ENCODE measurements at regions not wholly inside any gene's neighbourhood (a gene's known extent, or its start where the extent isn't known, plus 50 kb on each side); places are given as distances from the start of the nearest gene placed in this dataset.

DNA sequence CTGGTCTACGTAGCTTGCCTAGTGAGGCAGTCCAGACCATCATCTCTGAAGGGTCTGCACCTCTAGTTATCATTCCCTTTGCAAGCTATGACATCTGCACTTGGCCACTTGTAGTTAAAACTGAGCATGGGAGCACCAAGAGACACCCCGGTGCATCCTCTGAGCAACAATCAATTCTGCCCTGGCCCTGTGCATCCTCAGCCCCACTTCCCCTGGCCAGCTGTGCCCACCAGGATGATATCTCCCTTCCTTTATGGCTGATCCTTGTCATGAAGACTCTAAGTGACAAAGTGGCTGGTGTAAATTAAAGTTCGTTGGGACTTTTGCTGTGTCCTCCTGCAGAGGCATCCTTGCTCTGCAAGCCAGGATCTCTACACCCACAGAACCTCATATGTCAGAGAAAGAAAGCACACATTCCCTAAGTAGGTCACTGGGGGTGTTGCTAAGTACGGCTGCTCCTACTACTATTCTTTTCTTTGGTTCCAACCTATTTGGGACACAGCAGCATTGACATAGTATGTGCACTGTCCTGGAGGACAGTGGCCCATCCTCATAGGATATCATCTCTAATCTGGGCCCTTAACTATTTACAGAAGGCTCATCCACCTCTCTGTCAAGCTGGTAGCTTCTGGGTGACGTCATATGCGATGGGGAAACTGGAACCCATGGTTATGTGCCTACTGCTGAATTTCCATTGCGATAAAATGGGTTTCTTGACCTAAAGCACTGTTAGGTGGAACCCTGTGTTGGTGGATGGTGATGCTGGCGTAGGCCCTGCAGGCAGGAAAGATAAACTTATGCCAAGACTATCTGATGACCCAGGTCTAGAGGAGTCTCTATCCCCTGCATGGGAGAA is 384.3 kb upstream of the ID2 start:
- Histone ChIP-seq H3K27ac (ENCODE audit: low read length) (no peak overlapping the region), H3K36me3 (ENCODE audit: control insufficient read depth in 1 of 2, insufficient read depth in 2 of 2, low read length in 2 of 2) (no peaks in the 10 kb centered on the region), H3K4me3 (ENCODE audit: low read depth in 1 of 2, low read length in 2 of 2) (no peak overlapping the region)

GRCh38 chr2:8298783-8299182 is 383.1 kb upstream of the ID2 start:
- H3K27me3 ChIP-seq (ENCODE audit: low read depth, low read length), result no peaks in the 10 kb centered on the region
- H3K9me3 ChIP-seq (ENCODE audit: control insufficient read depth in 1 of 2, low read length in 2 of 2), result no peaks in the 10 kb centered on the region
- H3K27ac ChIP-seq (ENCODE audit: low read length), result no peak overlapping the region
- H3K4me1 ChIP-seq (ENCODE audit: control insufficient read depth in 1 of 2, insufficient read depth in 2 of 2, low read length in 2 of 2), result peaks cover 6 to 11% of the 10 kb centered on the region in 2 donors
- H3K36me3 ChIP-seq (ENCODE audit: control insufficient read depth in 1 of 2, insufficient read depth in 2 of 2, low read length in 2 of 2), result no peaks in the 10 kb centered on the region
- no peak overlapping the region for H3K4me3 ChIP-seq (ENCODE audit: low read depth in 1 of 2, low read length in 2 of 2)

More for the DNA sequence above, 384.3 kb upstream of the ID2 start:
- H3K4me1 ChIP-seq (ENCODE audit: control insufficient read depth in 1 of 2, insufficient read depth in 2 of 2, low read length in 2 of 2), result peaks cover 4 to 9% of the 10 kb centered on the region in 2 donors
- H3K27me3 ChIP-seq (ENCODE audit: low read depth, low read length), result no peaks in the 10 kb centered on the region
- no peaks in the 10 kb centered on the region for H3K9me3 ChIP-seq (ENCODE audit: control insufficient read depth in 1 of 2, low read length in 2 of 2)

DNA sequence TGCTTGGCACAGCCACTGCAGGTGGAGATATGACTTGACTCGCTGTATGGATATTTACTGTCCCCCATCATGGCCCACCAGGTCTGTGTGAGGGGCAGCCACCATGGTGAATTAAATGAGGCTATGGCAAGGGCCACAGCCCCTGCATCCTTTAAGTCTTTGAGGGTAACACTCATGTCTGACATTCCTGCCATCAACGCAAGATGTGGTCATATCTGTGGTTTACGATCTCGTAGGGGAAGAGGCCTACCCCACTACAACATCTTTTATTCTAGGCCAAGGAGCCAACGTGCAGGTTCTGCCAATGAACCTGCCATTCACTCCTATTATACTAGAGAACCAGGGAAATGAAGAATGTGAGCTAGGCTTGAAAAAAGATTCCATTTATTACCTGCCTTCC is 381.6 kb upstream of the ID2 start:
- no peak overlapping the region for H3K27ac ChIP-seq (ENCODE audit: low read length)
- no peaks in the 10 kb centered on the region for H3K9me3 ChIP-seq (ENCODE audit: control insufficient read depth in 1 of 2, low read length in 2 of 2)
- peaks cover 6 to 11% of the 10 kb centered on the region in 2 donors for H3K4me1 ChIP-seq (ENCODE audit: control insufficient read depth in 1 of 2, insufficient read depth in 2 of 2, low read length in 2 of 2)
- H3K27me3 ChIP-seq (ENCODE audit: low read depth, low read length), result no peaks in the 10 kb centered on the region
- H3K36me3 ChIP-seq (ENCODE audit: control insufficient read depth in 1 of 2, insufficient read depth in 2 of 2, low read length in 2 of 2), result no peaks in the 10 kb centered on the region
- no peak overlapping the region for H3K4me3 ChIP-seq (ENCODE audit: low read depth in 1 of 2, low read length in 2 of 2)

GRCh38 chr2:8300905-8301304 is 381.0 kb upstream of the ID2 start:
- no peak overlapping the region for H3K4me3 ChIP-seq (ENCODE audit: low read depth in 1 of 2, low read length in 2 of 2)
- no peak overlapping the region for H3K27ac ChIP-seq (ENCODE audit: low read length)
- H3K36me3 ChIP-seq (ENCODE audit: control insufficient read depth in 1 of 2, insufficient read depth in 2 of 2, low read length in 2 of 2), result no peaks in the 10 kb centered on the region
- H3K9me3 ChIP-seq (ENCODE audit: control insufficient read depth in 1 of 2, low read length in 2 of 2), result no peaks in the 10 kb centered on the region
- H3K27me3 ChIP-seq (ENCODE audit: low read depth, low read length), result no peaks in the 10 kb centered on the region
- H3K4me1 ChIP-seq (ENCODE audit: control insufficient read depth in 1 of 2, insufficient read depth in 2 of 2, low read length in 2 of 2), result peaks cover 6 to 11% of the 10 kb centered on the region in 2 donors

GRCh38 chr2:8303322-8303832 is 378.5 kb upstream of the ID2 start:
- Histone ChIP-seq H3K4me3 (ENCODE audit: low read depth in 1 of 2, low read length in 2 of 2) (no peak overlapping the region), H3K9me3 (ENCODE audit: control insufficient read depth in 1 of 2, low read length in 2 of 2) (no peaks in the 10 kb centered on the region), H3K27me3 (ENCODE audit: low read depth, low read length) (no peaks in the 10 kb centered on the region), H3K36me3 (ENCODE audit: control insufficient read depth in 1 of 2, insufficient read depth in 2 of 2, low read length in 2 of 2) (no peaks in the 10 kb centered on the region), H3K27ac (ENCODE audit: low read length) (no peak overlapping the region), H3K4me1 (ENCODE audit: control insufficient read depth in 1 of 2, insufficient read depth in 2 of 2, low read length in 2 of 2) (peaks cover 6 to 11% of the 10 kb centered on the region in 2 donors)

DNA sequence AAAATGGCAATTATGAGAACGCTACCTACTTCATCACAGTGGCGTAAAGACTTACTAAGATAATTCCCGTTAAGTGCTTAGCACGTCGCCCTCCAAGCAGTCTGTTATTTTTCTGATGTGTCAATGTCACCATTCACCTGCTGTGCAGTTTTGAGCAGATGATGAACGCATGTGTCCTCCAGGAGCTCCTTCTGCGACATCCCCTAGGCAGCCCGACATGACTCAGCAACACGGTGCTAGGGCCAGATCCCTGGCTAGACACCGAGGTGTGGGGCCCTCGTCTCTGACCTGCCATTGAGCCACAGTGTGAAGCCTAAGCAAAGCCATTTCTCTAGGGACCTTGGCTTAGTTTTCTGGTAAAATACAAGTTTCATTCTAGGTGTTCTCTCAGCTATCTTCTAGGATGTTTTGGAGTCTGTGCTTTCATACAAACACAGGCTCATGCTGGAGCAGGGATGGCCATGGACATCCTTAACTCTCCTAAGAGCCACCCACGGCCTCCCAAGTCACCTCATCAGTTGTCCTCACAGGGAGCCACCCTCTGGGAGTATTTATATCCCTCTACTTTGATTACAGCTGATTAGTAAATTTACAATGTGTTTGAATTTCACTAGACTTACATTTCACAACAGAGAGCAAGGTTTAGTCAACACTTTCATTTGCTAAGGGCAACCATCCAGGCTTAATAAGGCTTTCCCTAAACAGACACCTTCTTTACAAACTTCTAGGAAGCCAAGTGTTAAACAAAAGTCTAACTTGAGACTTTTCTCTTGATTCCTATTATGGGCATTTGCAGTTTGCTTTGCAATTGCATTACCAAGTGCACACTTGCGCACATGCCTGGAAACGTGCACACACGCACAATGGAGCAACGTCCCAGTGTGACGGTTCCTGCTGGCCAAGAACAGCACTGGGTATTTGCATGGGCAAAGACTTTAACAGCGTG is 376.8 kb upstream of the ID2 start:
- no peak overlapping the region for H3K27ac ChIP-seq (ENCODE audit: low read length)
- H3K36me3 ChIP-seq (ENCODE audit: control insufficient read depth in 1 of 2, insufficient read depth in 2 of 2, low read length in 2 of 2), result no peaks in the 10 kb centered on the region
- H3K4me3 ChIP-seq (ENCODE audit: low read depth in 1 of 2, low read length in 2 of 2), result no peak overlapping the region
- H3K9me3 ChIP-seq (ENCODE audit: control insufficient read depth in 1 of 2, low read length in 2 of 2), result no peaks in the 10 kb centered on the region
- no peaks in the 10 kb centered on the region for H3K27me3 ChIP-seq (ENCODE audit: low read depth, low read length)
- H3K4me1 ChIP-seq (ENCODE audit: control insufficient read depth in 1 of 2, insufficient read depth in 2 of 2, low read length in 2 of 2), result peaks cover 2 to 11% of the 10 kb centered on the region in 2 donors

DNA sequence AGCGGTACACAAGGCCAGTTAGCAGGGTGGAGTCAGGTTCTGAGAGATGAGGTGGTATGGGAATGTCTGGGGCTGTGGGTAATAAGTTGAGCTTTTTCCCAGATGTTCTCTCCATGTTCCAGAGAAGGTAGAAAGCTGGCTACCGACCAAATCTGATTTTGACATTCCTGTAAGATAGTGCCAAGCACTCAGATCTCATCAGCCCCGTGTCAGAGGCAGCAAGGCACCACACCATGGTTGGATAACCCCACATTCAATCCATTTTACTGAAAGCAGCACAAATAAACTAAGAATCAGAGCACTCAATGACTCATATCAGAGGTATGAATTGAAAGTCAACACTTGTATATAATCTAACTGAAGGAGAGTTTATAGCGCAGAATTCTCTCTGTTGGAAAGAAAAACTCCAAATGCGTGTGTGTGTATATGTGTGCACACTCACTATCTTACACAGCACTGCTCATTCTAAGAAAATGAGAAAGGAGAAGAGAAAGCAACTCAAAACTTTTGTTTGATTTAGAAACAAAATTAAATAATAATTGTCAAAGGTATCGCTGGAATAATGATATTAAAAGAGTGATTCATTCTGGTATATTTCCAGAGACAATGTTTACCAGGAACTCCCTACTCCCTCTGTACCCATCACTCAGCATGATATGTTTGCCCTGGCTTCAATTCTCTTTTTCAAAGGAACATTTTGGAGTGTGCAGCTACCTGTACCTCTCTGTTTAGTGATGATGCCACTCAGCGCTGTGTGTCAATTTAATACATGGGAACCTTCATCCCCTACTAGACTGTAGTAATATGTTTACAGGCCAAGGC is 375.1 kb upstream of the ID2 start:
- H3K9me3 ChIP-seq (ENCODE audit: control insufficient read depth in 1 of 2, low read length in 2 of 2), result no peaks in the 10 kb centered on the region
- no peak overlapping the region for H3K27ac ChIP-seq (ENCODE audit: low read length)
- H3K4me1 ChIP-seq (ENCODE audit: control insufficient read depth in 1 of 2, insufficient read depth in 2 of 2, low read length in 2 of 2), result peaks cover 2 to 10% of the 10 kb centered on the region in 2 donors
- H3K36me3 ChIP-seq (ENCODE audit: control insufficient read depth in 1 of 2, insufficient read depth in 2 of 2, low read length in 2 of 2), result no peaks in the 10 kb centered on the region
- H3K4me3 ChIP-seq (ENCODE audit: low read depth in 1 of 2, low read length in 2 of 2), result no peak overlapping the region
- no peaks in the 10 kb centered on the region for H3K27me3 ChIP-seq (ENCODE audit: low read depth, low read length)

- Histone ChIP-seq H3K9me3 (ENCODE audit: control insufficient read depth in 1 of 2, low read length in 2 of 2) (no peaks in the 10 kb centered on the region), H3K36me3 (ENCODE audit: control insufficient read depth in 1 of 2, insufficient read depth in 2 of 2, low read length in 2 of 2) (no peaks in the 10 kb centered on the region), H3K4me1 (ENCODE audit: control insufficient read depth in 1 of 2, insufficient read depth in 2 of 2, low read length in 2 of 2) (peaks cover under 1 to 1% of the 10 kb centered on the region in 2 donors), H3K4me3 (ENCODE audit: low read depth in 1 of 2, low read length in 2 of 2) (no peak overlapping the region), H3K27ac (ENCODE audit: low read length) (no peak overlapping the region), H3K27me3 (ENCODE audit: low read depth, low read length) (no peaks in the 10 kb centered on the region)
These were observed 374.2 kb upstream of the ID2 start for GRCh38 chr2:8307606-8308180.

DNA sequence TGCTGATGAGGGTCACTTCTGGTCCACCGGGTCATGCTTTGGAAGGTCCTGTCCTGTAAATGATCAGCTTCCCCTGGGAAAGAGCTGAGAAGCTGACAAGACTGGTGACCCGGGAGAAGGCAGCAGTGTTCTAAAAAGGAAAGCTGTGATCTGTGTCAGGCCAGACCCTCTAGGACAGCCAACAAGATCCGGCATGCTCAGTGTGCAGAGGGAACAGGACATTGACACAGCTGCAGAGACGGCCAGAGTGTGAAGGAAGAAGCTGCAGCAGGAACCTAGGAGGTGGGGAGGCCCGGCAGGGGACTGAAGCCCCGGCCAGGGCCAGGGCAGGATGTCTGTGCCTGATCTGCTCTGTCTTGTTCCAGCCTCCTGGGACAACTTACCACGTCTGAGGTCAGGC is 372.7 kb upstream of the ID2 start:
- H3K9me3 ChIP-seq (ENCODE audit: control insufficient read depth in 1 of 2, low read length in 2 of 2), result no peaks in the 10 kb centered on the region
- H3K36me3 ChIP-seq (ENCODE audit: control insufficient read depth in 1 of 2, insufficient read depth in 2 of 2, low read length in 2 of 2), result no peaks in the 10 kb centered on the region
- H3K27me3 ChIP-seq (ENCODE audit: low read depth, low read length), result no peaks in the 10 kb centered on the region
- no peak overlapping the region for H3K4me3 ChIP-seq (ENCODE audit: low read depth in 1 of 2, low read length in 2 of 2)
- no peak overlapping the region for H3K27ac ChIP-seq (ENCODE audit: low read length)
- peaks cover 0 to 4% of the 10 kb centered on the region in 2 donors for H3K4me1 ChIP-seq (ENCODE audit: control insufficient read depth in 1 of 2, insufficient read depth in 2 of 2, low read length in 2 of 2)

DNA sequence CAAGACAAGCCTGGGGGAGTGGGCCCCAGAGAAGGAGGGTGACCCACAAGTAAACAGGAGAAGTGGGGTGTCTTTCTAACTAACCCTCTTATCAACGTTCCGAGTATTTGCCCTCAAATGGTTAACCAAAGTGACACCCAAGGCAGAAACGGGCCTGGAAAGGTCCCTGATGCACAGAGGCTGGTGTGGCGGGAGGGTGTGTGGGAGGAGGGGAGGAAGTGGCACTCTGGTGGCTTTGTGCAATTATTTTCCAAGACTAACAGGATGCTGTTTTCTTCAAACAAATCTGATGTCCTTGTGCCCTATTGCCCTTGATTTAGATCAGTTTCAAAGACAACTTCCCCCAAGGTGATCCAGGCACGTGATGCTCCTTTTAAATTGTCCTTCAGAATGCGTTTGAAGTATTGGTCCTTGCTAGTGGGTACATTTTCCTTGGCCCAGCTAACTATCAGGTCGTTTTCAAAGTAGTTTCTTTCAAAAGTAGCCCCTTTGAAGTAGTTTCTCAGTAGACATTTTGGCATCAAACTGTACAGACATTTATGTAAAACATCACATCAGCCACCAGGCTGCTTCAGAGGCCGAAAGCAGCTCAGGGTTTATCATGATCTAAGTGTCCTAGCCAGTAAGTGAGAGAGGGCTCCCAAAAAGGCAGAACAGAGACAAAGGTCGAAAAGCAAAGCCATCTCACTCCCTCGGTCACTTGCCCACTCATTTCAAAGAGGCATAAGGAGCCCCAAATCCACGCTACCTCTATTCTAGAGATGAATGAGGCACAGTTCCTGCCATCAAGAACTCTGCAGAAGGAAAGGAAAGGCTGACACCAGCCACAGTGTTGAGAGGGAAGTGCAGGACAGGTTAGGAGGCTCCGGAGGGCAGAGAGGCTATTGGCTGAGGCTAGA is 371.1 kb upstream of the ID2 start:
- H3K9me3 ChIP-seq (ENCODE audit: control insufficient read depth in 1 of 2, low read length in 2 of 2), result no peaks in the 10 kb centered on the region
- H3K4me1 ChIP-seq (ENCODE audit: control insufficient read depth in 1 of 2, insufficient read depth in 2 of 2, low read length in 2 of 2), result peaks cover 0 to 4% of the 10 kb centered on the region in 2 donors
- H3K27ac ChIP-seq (ENCODE audit: low read length), result no peak overlapping the region
- H3K36me3 ChIP-seq (ENCODE audit: control insufficient read depth in 1 of 2, insufficient read depth in 2 of 2, low read length in 2 of 2), result no peaks in the 10 kb centered on the region
- no peaks in the 10 kb centered on the region for H3K27me3 ChIP-seq (ENCODE audit: low read depth, low read length)
- no peak overlapping the region for H3K4me3 ChIP-seq (ENCODE audit: low read depth in 1 of 2, low read length in 2 of 2)

All from muscle layer of duodenum (tissue), 2 donors.